Aorta (tissue), 5 donors: ENCODE measurements at regions not wholly inside any gene's neighbourhood (a gene's known extent, or its start where the extent isn't known, plus 50 kb on each side); places are given as distances from the start of the nearest gene placed in this dataset.

Source experiments
- ATAC-seq: fragments of 200-7000 bp; cut with Tn5 transposase; one replicate; pipeline ENCODE4 v1.9.1; 2022; ENCODE audit warnings: moderate library complexity; ENCODE audit not compliant: low FRiP score
- DNase-seq, 2 donors: peaks; one replicate each; pipeline ENCODE4 v3.0.0-alpha.2; 2020
- H3K27ac ChIP-seq, 2 donors: one replicate each; pipeline ENCODE4 v1.5.1; 2013; ENCODE audit warnings: low read length in 2 of 2, mild to moderate bottlenecking in 2 of 2, moderate library complexity in 2 of 2, control low read depth in 1 of 2, inconsistent platforms in 1 of 2, low read depth in 1 of 2
- H3K27me3 ChIP-seq, 2 donors: one replicate each; pipeline ENCODE4 v1.6.1; 2013; ENCODE audit warnings: control low read depth in 1 of 2, low read length in 1 of 2, mild to moderate bottlenecking in 1 of 2, moderate library complexity in 1 of 2; ENCODE audit not compliant: insufficient read depth in 2 of 2, control insufficient read depth in 1 of 2
- H3K36me3 ChIP-seq, 2 donors: one replicate each; pipeline ENCODE4 v1.6.1; 2013; ENCODE audit warnings: control low read depth in 1 of 2, low read length in 1 of 2, mild to moderate bottlenecking in 1 of 2; ENCODE audit not compliant: insufficient read depth in 2 of 2, control insufficient read depth in 1 of 2
- H3K4me1 ChIP-seq, 2 donors: one replicate each; pipeline ENCODE4 v1.6.1; 2013; ENCODE audit warnings: low read length in 2 of 2, control low read depth in 1 of 2, mild to moderate bottlenecking in 1 of 2, moderate library complexity in 1 of 2; ENCODE audit not compliant: insufficient read depth in 2 of 2, control insufficient read depth in 1 of 2
- H3K4me3 ChIP-seq, 2 donors: one replicate each; pipeline ENCODE4 v1.5.1; 2013; ENCODE audit warnings: low read length in 2 of 2, control low read depth in 1 of 2, mild to moderate bottlenecking in 1 of 2
- H3K9me3 ChIP-seq: one replicate; pipeline ENCODE4 v1.6.1; 2013; ENCODE audit warnings: mild to moderate bottlenecking, low read length; ENCODE audit not compliant: control insufficient read depth
- WGBS, 2 donors: extraction: QIAGEN DNeasy Blood & Tissue Kit; methylation state at CpG; one replicate each; pipeline ENCODE4 v1.1.7; 2013; 5-methylcytosine and 5-hydroxymethylcytosine counted together
- intact Hi-C, 2 donors: fragments of 100-400 bp; cut with DNase I; formaldehyde crosslinking; loops; one replicate each; pipeline versions ENCODE4 v1.14.2 to v1.15.0; 2022
- donor health status: healthy with polysubstance abuse.
- donor health status: Bipolar disorder and iron deficiency.
- donor health status: DM: no; HTN: no; CAD: no.
- donor health status: DM: no; HTN: no; CAD: no.
- donor health status: DM: yes; HTN: yes; CAD: no.

- H3K4me3 ChIP-seq = no peak overlapping the region
- no peaks in the 10 kb centered on the region for H3K9me3 ChIP-seq
- ATAC-seq (peak; percentile 96), DNase-seq (peak; percentile 98 to 99)
- intact Hi-C loops = loop anchor here (1.0 to 5.0 kb wide), 5 partner anchors 51 to 290 kb away; no protein-coding TSS in a partner anchor
- 3 to 4% methylated on average over 16 of the region's 16 CpGs for WGBS, 2 donors
- no peaks in the 10 kb centered on the region for H3K36me3 ChIP-seq
- H3K4me1 ChIP-seq = no peaks in the 10 kb centered on the region
- H3K27ac ChIP-seq = peak overlapping the region in 1 of 2 donors; percentile 85
- H3K27me3 ChIP-seq = no peaks in the 10 kb centered on the region
Measured at GRCh38 chr16:85321509-85322271, 209.4 kb upstream of the CIBAR2 start.

GRCh38 chr16:85323230-85323960 is 211.1 kb upstream of the CIBAR2 start:
- Histone ChIP-seq H3K27ac (peak overlapping the region; percentile 23 to 80), H3K4me1 (no peaks in the 10 kb centered on the region), H3K9me3 (no peaks in the 10 kb centered on the region), H3K27me3 (no peaks in the 10 kb centered on the region), H3K36me3 (no peaks in the 10 kb centered on the region), H3K4me3 (no peak overlapping the region)
- intact Hi-C loops = loop anchor here (2.0 to 5.0 kb wide), 3 partner anchors 49 to 284 kb away; no protein-coding TSS in a partner anchor
- WGBS, 2 donors = 62 to 71% methylated on average over 14 of the region's 14 CpGs
- ATAC-seq (no peak), DNase-seq (no peak)

- intact Hi-C loops = loop anchor here (2.0 to 5.0 kb wide), 3 partner anchors 48 to 283 kb away; no protein-coding TSS in a partner anchor
- Histone ChIP-seq H3K36me3 (no peaks in the 10 kb centered on the region), H3K27me3 (no peaks in the 10 kb centered on the region), H3K9me3 (no peaks in the 10 kb centered on the region), H3K27ac (peak overlapping the region in 1 of 2 donors; percentile 80), H3K4me1 (no peaks in the 10 kb centered on the region), H3K4me3 (no peak overlapping the region)
- ATAC-seq (no peak), DNase-seq (no peak)
- 91 to 92% methylated on average over 10 of the region's 10 CpGs for WGBS, 2 donors
Measured at GRCh38 chr16:85323961-85324253, 211.6 kb upstream of the CIBAR2 start.

- no peaks in the 10 kb centered on the region for H3K9me3 ChIP-seq
- no peak overlapping the region for H3K27ac ChIP-seq
- 93 to 94% methylated on average over 12 to 13 of the region's 13 CpGs for WGBS, 2 donors
- ATAC-seq = no peak
- no peaks in the 10 kb centered on the region for H3K27me3 ChIP-seq
- no peak overlapping the region for H3K4me3 ChIP-seq
- intact Hi-C loops = loop anchor here (5.0 kb wide), 2 partner anchors 48 to 283 kb away; no protein-coding TSS in a partner anchor
- no peaks in the 10 kb centered on the region for H3K4me1 ChIP-seq
- no peak for DNase-seq
- no peaks in the 10 kb centered on the region for H3K36me3 ChIP-seq
Measured at GRCh38 chr16:85324488-85324887, 212.2 kb upstream of the CIBAR2 start.

- Histone ChIP-seq H3K36me3 (no peaks in the 10 kb centered on the region), H3K27ac (no peak overlapping the region), H3K4me3 (no peak overlapping the region), H3K4me1 (no peaks in the 10 kb centered on the region), H3K9me3 (no peaks in the 10 kb centered on the region), H3K27me3 (no peaks in the 10 kb centered on the region)
- intact Hi-C loops = no loop called here
- DNase-seq (no peak), ATAC-seq (no peak)
- 89 to 96% methylated on average over 12 of the region's 12 CpGs for WGBS, 2 donors
Measured at GRCh38 chr16:85326113-85326793, 214.0 kb upstream of the CIBAR2 start.

- ATAC-seq (no peak), DNase-seq (no peak)
- no peaks in the 10 kb centered on the region for H3K4me1 ChIP-seq
- intact Hi-C loops = no loop called here
- 97 to 98% methylated on average over 8 of the region's 8 CpGs for WGBS, 2 donors
- no peak overlapping the region for H3K27ac ChIP-seq
- no peak overlapping the region for H3K4me3 ChIP-seq
- no peaks in the 10 kb centered on the region for H3K9me3 ChIP-seq
- H3K27me3 ChIP-seq = no peaks in the 10 kb centered on the region
- H3K36me3 ChIP-seq = no peaks in the 10 kb centered on the region
Measured at GRCh38 chr16:85326794-85327181, 214.5 kb upstream of the CIBAR2 start.

- WGBS, 2 donors = 55 to 74% methylated on average over 21 of the region's 21 CpGs
- H3K4me1 ChIP-seq = no peaks in the 10 kb centered on the region
- intact Hi-C loops = no loop called here
- H3K27me3 ChIP-seq = no peaks in the 10 kb centered on the region
- no peaks in the 10 kb centered on the region for H3K9me3 ChIP-seq
- ATAC-seq (peak; percentile 15), DNase-seq (no peak)
- H3K36me3 ChIP-seq = no peaks in the 10 kb centered on the region
- no peak overlapping the region for H3K4me3 ChIP-seq
- no peak overlapping the region for H3K27ac ChIP-seq
Measured at GRCh38 chr16:85327731-85328675, 215.7 kb upstream of the CIBAR2 start.

GRCh38 chr16:85328676-85329058 is 216.4 kb upstream of the CIBAR2 start:
- ATAC-seq = no peak
- H3K4me3 ChIP-seq = no peak overlapping the region
- 47 to 67% methylated on average over 14 to 17 of the region's 17 CpGs for WGBS, 2 donors
- no peaks in the 10 kb centered on the region for H3K36me3 ChIP-seq
- no peak for DNase-seq
- intact Hi-C loops = no loop called here
- no peaks in the 10 kb centered on the region for H3K4me1 ChIP-seq
- H3K27ac ChIP-seq = no peak overlapping the region
- H3K27me3 ChIP-seq = no peaks in the 10 kb centered on the region
- H3K9me3 ChIP-seq = no peaks in the 10 kb centered on the region
